GM18907 (cell line): ENCODE measurements at regions not wholly inside any gene's neighbourhood (a gene's known extent, or its start where the extent isn't known, plus 50 kb on each side); places are given as distances from the start of the nearest gene placed in this dataset.
"Not testable (repeated sequence)": the region's sequence is repeated elsewhere in the genome, so short reads cannot be mapped to it uniquely, and the experiment has no call there.

Experiments
- ATAC-seq: cut with Tn5 transposase; IDR thresholded peaks from one replicate; pipeline ENCODE4 v1.9.1; 2021; ENCODE audit warnings: mild to moderate bottlenecking, moderate library complexity; ENCODE audit not compliant: unreplicated experiment

DNA sequence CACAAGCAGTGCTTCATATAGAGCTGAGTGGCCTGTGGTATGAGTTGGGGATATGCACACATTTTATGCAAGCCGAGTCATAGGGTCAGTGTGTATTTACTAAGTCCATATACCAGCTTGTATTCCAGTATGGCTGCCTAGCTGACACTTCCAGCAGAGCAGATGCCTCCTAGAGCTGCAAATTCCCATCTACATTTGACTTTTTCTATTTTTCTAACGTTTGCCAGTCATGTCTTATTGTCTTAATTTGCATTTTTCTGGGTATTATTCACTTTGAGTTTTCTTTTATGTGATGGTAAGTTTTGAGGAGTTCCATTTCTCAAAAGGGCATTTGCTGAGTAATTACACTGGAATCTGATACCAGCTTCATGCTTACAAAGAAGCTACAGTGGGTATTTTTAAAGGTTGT lies 334.5 kb upstream of the CDH2 start:
- no peak for ATAC-seq

DNA sequence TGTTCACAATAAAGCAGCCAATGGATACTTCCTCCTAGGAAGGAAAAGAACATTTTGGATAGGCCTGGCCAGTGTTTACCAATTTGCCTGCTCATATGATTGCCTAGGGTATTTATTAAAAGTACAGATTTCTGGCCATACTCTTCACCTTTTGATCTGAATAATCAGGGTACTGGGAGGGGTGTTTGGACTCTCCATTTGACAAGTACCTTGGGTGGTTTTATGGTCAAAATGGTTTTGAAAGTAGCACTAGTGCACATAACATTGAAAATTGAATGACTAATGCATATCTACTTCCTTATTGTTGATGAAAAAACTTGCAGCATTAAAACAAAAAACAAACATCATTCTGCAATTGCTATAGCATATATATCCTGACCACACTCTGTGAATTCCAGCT lies 333.3 kb upstream of the CDH2 start:
- ATAC-seq = no peak

- ATAC-seq = no peak
Observed at GRCh38 chr18:28504066-28504465, 327.1 kb upstream of the CDH2 start.

GRCh38 chr18:28494151-28494550 lies 317.2 kb upstream of the CDH2 start:
- no peak for ATAC-seq

GRCh38 chr18:28485918-28486317 lies 309.0 kb upstream of the CDH2 start:
- no peak for ATAC-seq

GRCh38 chr18:28485210-28485801 lies 308.4 kb upstream of the CDH2 start:
- no peak for ATAC-seq

- ATAC-seq = no peak
Observed at GRCh38 chr18:28478531-28478930, 301.6 kb upstream of the CDH2 start.

GRCh38 chr18:28476302-28476701 lies 299.4 kb upstream of the CDH2 start:
- no peak for ATAC-seq

DNA sequence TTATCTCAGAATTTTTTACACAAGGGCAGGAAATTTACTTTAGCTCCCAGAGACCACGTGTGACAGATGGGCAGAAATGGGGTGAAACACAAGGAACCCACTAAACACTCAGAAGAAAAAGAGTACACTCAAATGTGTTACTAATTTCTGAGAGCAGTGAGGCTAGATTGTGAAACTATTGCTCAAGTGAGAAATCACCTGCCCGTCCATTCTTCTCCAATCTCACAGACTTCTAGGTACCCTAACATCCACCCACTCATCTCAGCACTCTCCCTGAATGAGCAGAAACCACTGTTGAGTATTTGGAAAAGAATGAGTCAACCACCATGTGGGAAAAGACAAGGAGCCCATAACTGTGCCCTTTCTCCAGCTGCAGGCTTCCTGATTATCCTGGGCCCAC lies 293.0 kb upstream of the CDH2 start:
- no peak for ATAC-seq

- no peak for ATAC-seq
Observed at GRCh38 chr18:28468901-28469300, 292.0 kb upstream of the CDH2 start.

- no peak for ATAC-seq
Observed at GRCh38 chr18:28466204-28466603, 289.3 kb upstream of the CDH2 start.

DNA sequence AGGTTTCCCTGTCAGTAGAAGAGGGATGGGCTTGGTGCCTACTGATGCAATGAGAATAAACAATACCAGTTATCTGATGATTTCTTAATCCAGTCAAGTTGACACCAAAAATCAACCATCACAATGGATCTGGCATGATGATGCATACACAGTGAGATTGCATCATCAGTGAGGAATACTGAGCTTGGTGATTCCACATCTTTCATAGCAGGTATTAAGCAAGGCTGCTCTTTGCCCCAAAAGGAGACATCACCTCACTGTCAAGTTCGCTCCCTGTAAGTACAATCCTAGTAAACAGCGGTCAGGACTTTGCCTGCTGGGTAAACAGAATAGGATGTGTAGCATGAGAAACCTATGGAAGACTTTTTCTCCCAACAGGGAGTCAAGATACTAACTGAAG lies 282.7 kb upstream of the CDH2 start:
- no peak for ATAC-seq

GRCh38 chr18:28458751-28459150 lies 281.8 kb upstream of the CDH2 start:
- no peak for ATAC-seq

DNA sequence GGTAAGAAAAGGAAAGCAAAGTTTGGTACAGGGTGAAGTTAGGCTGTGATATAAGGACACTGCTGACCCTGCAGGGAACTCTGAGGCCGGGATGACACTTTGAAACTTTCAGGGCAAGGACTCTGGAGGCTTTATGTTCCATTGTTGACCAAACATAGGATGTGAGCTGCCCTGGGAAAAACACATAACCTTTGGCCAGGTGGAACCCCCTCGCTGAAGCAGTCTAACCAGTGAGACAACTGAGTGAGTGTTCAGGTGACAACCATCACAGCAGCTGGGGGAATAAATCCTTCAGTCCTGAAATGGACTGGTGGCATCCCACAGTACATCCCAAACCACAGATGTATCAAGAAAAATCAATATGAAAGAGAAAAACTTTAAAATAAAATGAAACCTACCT lies 280.9 kb upstream of the CDH2 start:
- no peak for ATAC-seq

DNA sequence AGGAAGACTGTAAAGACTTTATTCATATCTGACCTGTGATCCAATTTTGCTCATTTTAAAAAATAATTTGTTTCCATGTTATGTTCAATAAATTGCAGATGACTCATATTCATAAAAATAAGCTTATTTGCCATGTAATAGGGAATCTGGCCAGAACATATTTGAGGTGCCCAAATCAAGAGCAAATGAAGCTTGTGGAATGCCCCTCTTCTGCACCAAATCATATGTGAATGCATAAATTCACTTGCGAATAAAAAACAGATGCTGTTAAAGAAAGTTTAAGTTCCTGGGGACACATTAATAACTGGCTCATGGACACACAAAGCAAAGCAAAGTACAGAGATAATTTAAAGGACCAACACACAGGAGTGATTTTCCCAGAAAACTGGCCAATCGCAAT lies 279.0 kb upstream of the CDH2 start:
- no peak for ATAC-seq

DNA sequence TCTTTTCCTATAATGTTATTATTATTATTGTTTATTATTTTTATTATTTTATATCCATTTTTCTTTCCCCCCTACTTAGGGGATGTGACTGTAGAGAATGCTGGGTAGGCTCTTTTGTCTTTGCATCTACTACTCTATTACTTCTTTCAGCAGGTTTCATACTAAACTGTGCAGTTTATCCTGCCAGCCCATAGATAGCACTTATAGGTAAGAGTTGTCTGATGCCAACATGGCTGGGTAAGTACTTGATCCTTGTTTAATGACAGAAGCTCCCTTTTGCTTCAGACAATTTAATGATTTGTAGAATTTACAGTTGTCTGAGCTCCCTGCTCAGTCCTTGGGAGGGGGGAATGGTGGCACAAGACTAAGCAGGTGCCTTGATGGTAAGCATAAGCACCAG lies 262.9 kb upstream of the CDH2 start:
- ATAC-seq = no peak

DNA sequence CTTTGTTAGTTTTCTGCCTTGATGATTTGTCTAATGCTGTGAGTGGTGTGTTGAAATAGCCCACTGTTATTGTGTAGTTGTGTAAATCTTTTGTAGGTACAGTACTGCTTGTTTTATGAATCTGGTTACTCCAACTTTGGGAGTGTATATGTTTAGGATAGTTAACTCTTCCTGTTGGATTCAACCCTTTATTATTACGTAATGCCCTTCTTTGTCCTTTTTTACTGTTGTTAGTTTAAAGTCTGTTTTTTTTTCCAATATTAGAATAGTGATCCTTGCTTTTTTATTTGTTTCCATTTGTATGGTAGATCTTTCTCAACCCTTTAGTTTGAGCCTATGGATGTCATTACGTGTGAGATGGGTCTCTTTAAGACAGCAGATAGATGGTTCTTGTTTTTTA lies 261.5 kb upstream of the CDH2 start:
- no peak for ATAC-seq

DNA sequence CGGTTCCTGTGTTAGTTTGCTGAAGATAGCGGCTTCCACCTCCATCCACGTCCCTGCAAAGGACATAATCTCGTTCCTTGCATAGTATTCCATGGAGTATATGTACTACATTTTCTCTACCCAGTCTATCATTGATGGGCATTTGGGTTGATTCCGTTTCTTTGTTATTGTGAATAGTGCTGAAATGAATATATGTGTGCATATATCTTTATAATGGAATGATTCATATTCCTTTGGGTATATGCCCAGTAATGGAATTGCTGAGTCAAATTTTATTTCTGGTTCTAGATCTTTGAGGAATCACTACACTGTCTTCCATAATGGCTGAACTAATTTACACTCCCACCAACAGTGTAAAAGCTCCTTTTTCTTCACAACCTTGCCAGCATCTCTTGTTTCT lies 255.4 kb upstream of the CDH2 start:
- no peak for ATAC-seq

DNA sequence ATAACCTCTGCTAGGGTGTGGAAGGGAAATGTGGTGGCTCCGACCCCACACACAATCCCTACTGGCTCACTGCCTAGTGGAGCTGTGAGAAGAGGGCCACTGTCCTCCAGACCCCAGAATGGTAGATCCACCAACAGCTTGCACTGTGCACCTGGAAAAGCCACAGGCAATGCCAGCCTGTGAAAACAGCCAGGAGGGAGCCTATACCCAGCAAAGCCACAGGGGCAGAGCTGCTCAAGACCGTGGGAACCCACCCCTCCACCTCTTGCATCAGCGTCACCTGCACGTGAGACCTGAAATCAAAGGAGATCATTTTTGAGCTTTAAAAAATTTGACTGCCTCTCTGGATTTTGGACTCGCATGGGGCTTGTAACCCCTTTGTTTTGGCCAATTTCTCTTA lies 249.0 kb upstream of the CDH2 start:
- ATAC-seq = no peak

GRCh38 chr18:28422577-28422976 lies 245.6 kb upstream of the CDH2 start:
- no peak for ATAC-seq

GRCh38 chr18:28421950-28422349 lies 245.0 kb upstream of the CDH2 start:
- ATAC-seq = not testable (repeated sequence)

DNA sequence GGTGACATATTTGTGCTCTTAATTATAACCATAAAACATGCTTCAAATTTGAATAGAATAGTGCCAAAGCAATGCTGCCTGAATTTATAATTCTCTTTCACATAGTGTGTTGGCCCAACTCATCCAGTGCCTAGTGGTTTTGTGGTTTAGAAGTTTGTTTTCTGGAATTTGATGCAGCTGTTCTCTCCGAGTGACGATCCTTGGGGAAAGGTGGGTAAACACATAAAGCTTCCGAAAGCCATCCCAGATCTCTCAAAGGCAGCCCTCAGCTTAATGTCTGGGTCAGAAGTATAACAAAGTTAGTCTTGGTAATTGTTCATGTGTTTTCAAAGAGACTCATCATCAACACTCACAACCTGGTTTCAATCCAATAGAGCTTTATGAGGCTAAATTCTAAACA lies 235.6 kb upstream of the CDH2 start:
- no peak for ATAC-seq

DNA sequence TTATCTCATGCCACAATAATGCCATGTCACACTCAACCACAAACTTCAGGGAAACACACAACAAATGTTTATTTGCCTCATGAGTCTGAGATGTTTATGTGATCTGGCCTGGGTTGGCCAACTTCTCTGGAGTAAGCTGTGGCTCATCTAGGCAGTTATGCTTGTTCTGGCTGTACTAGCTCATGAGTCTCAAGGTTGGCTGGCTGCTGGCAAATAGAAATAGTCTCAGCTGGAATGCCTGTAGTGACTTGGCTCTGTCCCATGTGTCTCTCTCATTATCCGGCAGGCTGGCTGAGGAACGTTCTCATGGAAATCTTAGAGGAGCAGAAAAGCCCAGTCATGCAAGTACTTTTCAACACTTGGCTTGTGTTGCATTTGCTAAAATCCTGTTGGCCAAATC lies 234.9 kb upstream of the CDH2 start:
- no peak for ATAC-seq

DNA sequence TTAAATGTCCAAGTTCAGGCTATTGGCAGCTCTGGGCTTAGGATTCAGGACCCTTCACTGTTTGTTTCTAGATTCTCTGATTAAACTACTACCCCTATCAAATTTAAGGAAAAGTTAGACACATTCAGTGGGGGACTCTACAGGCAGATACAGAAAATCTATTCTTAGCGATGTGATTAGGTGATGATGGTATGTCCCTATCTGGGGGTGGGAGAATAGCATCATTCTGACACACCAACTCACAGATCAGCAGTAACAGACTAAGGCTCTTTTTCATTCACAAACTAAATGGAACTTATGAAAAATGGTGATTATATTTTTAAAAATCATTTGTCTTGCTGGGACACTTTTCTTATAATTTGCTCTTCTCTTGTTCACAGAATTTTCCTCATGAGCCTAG lies 232.9 kb upstream of the CDH2 start:
- ATAC-seq = no peak
